HL-60 (cell line): ENCODE measurements at regions not wholly inside any gene's neighbourhood (a gene's known extent, or its start where the extent isn't known, plus 50 kb on each side); places are given as distances from the start of the nearest gene placed in this dataset.

Experiments
- GABPA ChIP-seq: IDR thresholded peaks from 2 replicates; pipeline ENCODE4 v1.6.1; 2012; ENCODE audit warnings: low read depth
- POLR2AphosphoS5 ChIP-seq: IDR thresholded peaks from 2 replicates; pipeline ENCODE4 v1.6.1; 2012; ENCODE audit warnings: low read depth
- TF ChIP-seq, protein P1 (sequence below): IDR thresholded peaks from one replicate; pipeline ENCODE4 v1.5.1; 2011; ENCODE audit warnings: low read length, control low read depth, inconsistent platforms; ENCODE audit not compliant: insufficient read depth
- TF ChIP-seq, protein P2 (sequence below): IDR thresholded peaks from 2 replicates; pipeline ENCODE4 v1.6.1; 2012; ENCODE audit warnings: low read depth; ENCODE audit not compliant: insufficient replicate concordance

GRCh38 chr1:222216255-222216754 lies 331.6 kb downstream of the HHIPL2 start:
- TF ChIP-seq, protein P1, sequence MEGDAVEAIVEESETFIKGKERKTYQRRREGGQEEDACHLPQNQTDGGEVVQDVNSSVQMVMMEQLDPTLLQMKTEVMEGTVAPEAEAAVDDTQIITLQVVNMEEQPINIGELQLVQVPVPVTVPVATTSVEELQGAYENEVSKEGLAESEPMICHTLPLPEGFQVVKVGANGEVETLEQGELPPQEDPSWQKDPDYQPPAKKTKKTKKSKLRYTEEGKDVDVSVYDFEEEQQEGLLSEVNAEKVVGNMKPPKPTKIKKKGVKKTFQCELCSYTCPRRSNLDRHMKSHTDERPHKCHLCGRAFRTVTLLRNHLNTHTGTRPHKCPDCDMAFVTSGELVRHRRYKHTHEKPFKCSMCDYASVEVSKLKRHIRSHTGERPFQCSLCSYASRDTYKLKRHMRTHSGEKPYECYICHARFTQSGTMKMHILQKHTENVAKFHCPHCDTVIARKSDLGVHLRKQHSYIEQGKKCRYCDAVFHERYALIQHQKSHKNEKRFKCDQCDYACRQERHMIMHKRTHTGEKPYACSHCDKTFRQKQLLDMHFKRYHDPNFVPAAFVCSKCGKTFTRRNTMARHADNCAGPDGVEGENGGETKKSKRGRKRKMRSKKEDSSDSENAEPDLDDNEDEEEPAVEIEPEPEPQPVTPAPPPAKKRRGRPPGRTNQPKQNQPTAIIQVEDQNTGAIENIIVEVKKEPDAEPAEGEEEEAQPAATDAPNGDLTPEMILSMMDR, result no peak
- no peak for TF ChIP-seq POLR2AphosphoS5
- no peak for TF ChIP-seq GABPA
- TF ChIP-seq, protein P2, sequence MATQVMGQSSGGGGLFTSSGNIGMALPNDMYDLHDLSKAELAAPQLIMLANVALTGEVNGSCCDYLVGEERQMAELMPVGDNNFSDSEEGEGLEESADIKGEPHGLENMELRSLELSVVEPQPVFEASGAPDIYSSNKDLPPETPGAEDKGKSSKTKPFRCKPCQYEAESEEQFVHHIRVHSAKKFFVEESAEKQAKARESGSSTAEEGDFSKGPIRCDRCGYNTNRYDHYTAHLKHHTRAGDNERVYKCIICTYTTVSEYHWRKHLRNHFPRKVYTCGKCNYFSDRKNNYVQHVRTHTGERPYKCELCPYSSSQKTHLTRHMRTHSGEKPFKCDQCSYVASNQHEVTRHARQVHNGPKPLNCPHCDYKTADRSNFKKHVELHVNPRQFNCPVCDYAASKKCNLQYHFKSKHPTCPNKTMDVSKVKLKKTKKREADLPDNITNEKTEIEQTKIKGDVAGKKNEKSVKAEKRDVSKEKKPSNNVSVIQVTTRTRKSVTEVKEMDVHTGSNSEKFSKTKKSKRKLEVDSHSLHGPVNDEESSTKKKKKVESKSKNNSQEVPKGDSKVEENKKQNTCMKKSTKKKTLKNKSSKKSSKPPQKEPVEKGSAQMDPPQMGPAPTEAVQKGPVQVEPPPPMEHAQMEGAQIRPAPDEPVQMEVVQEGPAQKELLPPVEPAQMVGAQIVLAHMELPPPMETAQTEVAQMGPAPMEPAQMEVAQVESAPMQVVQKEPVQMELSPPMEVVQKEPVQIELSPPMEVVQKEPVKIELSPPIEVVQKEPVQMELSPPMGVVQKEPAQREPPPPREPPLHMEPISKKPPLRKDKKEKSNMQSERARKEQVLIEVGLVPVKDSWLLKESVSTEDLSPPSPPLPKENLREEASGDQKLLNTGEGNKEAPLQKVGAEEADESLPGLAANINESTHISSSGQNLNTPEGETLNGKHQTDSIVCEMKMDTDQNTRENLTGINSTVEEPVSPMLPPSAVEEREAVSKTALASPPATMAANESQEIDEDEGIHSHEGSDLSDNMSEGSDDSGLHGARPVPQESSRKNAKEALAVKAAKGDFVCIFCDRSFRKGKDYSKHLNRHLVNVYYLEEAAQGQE, result no peak
